Activated T-cell treated with anti-CD3 and anti-CD28 coated beads, Interleukin-2, amount 50 U/mL, for 24 hours (primary cell): ENCODE measurements at regions not wholly inside any gene's neighbourhood (a gene's known extent, or its start where the extent isn't known, plus 50 kb on each side); places are given as distances from the start of the nearest gene placed in this dataset.
"Not testable (repeated sequence)": the region's sequence is repeated elsewhere in the genome, so short reads cannot be mapped to it uniquely, and the experiment has no call there.

ENCODE experiments used
- DNase-seq: peaks from one replicate; pipeline ENCODE4 v3.0.0-alpha.2; 2020
- H3K27ac Mint-ChIP-seq: 2 replicates; pipeline ENCODE4 v1.8.0; 2020; ENCODE audit warnings: mild to moderate bottlenecking, mixed read lengths
- H3K27me3 Mint-ChIP-seq: 2 replicates; pipeline ENCODE4 v1.8.0; 2020; ENCODE audit warnings: mixed read lengths
- H3K36me3 Mint-ChIP-seq: 2 replicates; pipeline ENCODE4 v1.8.0; 2020; ENCODE audit warnings: low read depth, mixed read lengths
- H3K4me1 Mint-ChIP-seq: 2 replicates; pipeline ENCODE4 v1.8.0; 2020; ENCODE audit warnings: low read depth, mixed read lengths
- H3K4me3 Mint-ChIP-seq: 2 replicates; pipeline ENCODE4 v1.8.0; 2020; ENCODE audit warnings: mild to moderate bottlenecking, moderate library complexity, mixed read lengths
- H3K9me3 Mint-ChIP-seq: 2 replicates; pipeline ENCODE4 v1.8.0; 2020; ENCODE audit warnings: mixed read lengths

DNA sequence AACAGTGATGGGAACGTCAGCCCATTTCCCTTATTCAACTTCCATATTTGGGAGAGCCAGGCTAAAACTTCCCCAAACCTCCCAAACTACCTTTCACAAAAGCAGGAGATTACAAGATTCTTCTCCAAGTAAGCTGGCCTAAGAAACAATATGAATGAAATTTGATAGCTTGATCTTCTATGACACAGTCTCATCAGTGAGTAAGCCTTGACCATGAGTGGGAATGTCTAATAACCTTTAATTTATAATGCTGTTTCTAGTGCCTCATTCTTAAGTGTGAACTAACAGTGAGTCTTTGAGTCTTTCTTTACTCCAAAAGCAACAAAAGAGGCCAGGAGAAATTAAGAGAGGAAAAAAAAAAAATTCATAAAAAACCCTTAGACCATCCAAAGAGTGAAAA, 1379.9 kb downstream of the EFNA5 start:
- Mint-ChIP-seq H3K9me3 (peaks cover 10% of the 10 kb centered on the region), H3K27ac (no peak overlapping the region), H3K4me3 (no peak overlapping the region), H3K36me3 (no peaks in the 10 kb centered on the region), H3K27me3 (no peaks in the 10 kb centered on the region), H3K4me1 (no peaks in the 10 kb centered on the region)
- DNase-seq = no peak

- no peak overlapping the region for H3K4me3 Mint-ChIP-seq
- no peaks in the 10 kb centered on the region for H3K27me3 Mint-ChIP-seq
These were observed 1381.8 kb downstream of the EFNA5 start for GRCh38 chr5:106288979-106289378.

DNA sequence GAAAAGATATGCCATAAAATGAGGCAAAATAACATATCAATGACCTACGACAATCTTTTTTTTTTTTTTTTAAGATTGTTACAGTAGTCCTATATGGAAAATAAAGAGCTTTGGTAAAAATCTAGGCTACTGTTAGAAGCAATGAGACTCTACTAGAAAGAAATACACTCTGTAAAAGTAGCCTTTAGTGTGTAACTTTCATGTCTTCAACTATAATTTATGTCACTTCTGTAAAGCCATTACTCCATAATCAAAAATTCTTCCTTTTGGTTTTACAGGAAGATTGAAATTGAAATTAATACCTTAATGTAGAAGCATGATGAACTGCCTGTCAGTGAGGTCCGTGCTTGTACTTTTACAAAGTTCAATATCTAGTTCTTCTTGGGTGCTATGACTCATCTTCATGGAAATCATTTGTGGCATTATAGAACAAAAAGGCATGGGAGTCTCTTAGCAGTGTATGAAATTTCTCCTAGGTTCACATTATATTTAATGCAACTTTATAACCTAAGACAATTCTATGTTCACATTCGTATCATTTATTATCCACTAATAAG, 1393.1 kb downstream of the EFNA5 start:
- Mint-ChIP-seq H3K9me3 (peaks cover 6% of the 10 kb centered on the region), H3K4me1 (no peaks in the 10 kb centered on the region), H3K27me3 (no peaks in the 10 kb centered on the region), H3K4me3 (no peak overlapping the region), H3K27ac (no peak overlapping the region), H3K36me3 (no peaks in the 10 kb centered on the region)
- no peak for DNase-seq

More at GRCh38 chr5:106288979-106289378, 1381.8 kb downstream of the EFNA5 start:
- DNase-seq = no peak
- H3K27ac Mint-ChIP-seq = no peak overlapping the region
- H3K36me3 Mint-ChIP-seq = no peaks in the 10 kb centered on the region
- H3K9me3 Mint-ChIP-seq = peaks cover 6% of the 10 kb centered on the region
- no peaks in the 10 kb centered on the region for H3K4me1 Mint-ChIP-seq

- Mint-ChIP-seq H3K27ac (no peak overlapping the region), H3K27me3 (no peaks in the 10 kb centered on the region), H3K4me3 (no peak overlapping the region), H3K36me3 (no peaks in the 10 kb centered on the region), H3K9me3 (peaks cover 14% of the 10 kb centered on the region), H3K4me1 (no peaks in the 10 kb centered on the region)
- DNase-seq = no peak
These were observed 1401.4 kb downstream of the EFNA5 start for GRCh38 chr5:106269252-106269843.

GRCh38 chr5:106267256-106267655, 1403.5 kb downstream of the EFNA5 start:
- DNase-seq = no peak
- Mint-ChIP-seq H3K36me3 (no peaks in the 10 kb centered on the region), H3K4me1 (no peaks in the 10 kb centered on the region), H3K4me3 (no peak overlapping the region), H3K27ac (no peak overlapping the region), H3K9me3 (peaks cover 11% of the 10 kb centered on the region), H3K27me3 (no peaks in the 10 kb centered on the region)

GRCh38 chr5:106262395-106262794, 1408.3 kb downstream of the EFNA5 start:
- Mint-ChIP-seq H3K27ac (no peak overlapping the region), H3K36me3 (no peaks in the 10 kb centered on the region), H3K9me3 (peaks cover 6% of the 10 kb centered on the region), H3K27me3 (no peaks in the 10 kb centered on the region), H3K4me3 (no peak overlapping the region), H3K4me1 (no peaks in the 10 kb centered on the region)
- no peak for DNase-seq

- H3K4me3 Mint-ChIP-seq, H3K36me3 Mint-ChIP-seq, H3K27me3 Mint-ChIP-seq, DNase-seq, H3K4me1 Mint-ChIP-seq, H3K9me3 Mint-ChIP-seq, H3K27ac Mint-ChIP-seq: not testable (repeated sequence)
These were observed 1411.2 kb downstream of the EFNA5 start for GRCh38 chr5:106259431-106260090.

DNA sequence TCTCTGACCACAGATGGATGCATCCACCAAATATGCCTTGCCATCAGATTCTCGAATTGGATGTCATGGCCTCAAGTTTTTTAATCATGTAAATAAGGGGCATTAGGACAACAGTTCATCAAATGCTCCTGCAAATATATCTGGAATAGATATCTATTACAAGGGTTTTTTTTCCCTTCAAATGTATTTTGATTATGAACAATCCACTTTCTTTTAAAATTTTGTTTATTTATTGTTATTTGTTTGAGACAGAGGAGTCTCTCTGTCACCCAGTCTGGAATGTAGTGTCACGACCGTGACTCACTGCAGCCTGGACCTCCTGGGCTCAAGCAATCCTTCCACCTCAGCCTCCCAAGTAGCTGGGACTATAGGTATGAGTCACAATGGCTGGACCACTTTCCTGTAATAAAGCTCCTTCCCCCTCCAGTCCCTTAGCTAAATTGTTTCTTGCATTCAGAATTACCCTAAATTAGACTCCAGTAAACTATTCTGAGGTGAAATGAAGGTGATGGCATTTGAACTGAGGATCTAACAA, 1412.1 kb downstream of the EFNA5 start:
- Mint-ChIP-seq H3K4me3 (no peak overlapping the region), H3K27ac (no peak overlapping the region), H3K36me3 (no peaks in the 10 kb centered on the region), H3K9me3 (peaks cover 14% of the 10 kb centered on the region), H3K4me1 (no peaks in the 10 kb centered on the region), H3K27me3 (no peaks in the 10 kb centered on the region)
- no peak for DNase-seq

DNA sequence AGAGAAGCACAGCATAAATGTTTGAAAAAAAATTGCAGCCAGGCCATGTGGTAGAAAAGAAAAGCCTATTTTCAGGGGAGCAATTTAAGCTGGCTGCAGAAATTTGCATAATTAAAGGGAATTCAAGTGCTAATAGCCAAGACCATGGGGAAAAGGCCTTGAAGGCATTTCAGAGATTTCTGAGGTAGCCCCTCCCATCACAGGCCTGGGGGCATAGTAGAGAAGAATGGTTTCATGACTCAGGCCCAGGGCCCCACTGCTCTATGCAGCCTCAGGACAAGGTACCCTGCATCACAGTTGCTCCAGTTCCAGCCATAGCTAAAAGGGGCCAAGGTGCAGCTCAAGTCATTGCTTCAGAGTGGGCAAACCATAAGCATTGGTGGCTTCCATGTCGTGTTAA, 1416.0 kb downstream of the EFNA5 start:
- Mint-ChIP-seq H3K4me3 (no peak overlapping the region), H3K4me1 (no peaks in the 10 kb centered on the region), H3K9me3 (peaks cover 14% of the 10 kb centered on the region), H3K27me3 (no peaks in the 10 kb centered on the region), H3K36me3 (no peaks in the 10 kb centered on the region), H3K27ac (no peak overlapping the region)
- no peak for DNase-seq

DNA sequence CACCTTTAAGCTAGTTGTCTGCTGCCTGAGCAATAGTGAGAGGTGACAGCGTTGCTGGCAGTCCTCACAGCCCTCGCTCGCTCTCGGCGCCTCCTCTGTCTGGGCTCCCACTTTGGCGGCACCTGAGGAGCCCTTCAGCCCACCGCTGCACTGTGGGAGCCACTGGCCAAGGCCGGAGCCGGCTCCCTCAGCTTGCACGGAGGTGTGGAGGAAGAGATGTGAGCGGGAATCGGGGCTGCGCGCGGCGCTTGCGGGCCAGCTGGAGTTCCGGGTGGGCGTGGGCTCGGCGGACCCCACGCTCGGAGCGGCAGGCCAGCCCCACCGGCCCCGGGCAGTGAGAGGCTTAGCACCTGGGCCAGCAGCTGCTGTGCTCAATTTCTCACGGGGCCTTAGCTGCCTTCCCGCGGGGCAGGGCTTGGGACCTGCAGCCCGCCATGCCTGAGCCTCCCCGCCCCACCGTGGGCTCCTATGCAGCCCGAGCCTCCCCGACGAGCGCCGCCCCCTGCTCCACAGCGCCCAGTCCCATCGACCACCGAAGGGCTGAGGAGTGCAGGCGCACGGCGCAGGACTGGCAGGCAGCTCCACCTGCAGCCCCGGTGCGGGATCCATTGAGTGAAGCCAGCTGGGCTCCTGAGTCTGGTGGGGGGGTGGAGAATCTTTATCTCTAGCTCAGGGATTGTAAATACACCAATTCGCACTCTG, 1424.5 kb downstream of the EFNA5 start:
- not testable (repeated sequence) for H3K4me3 Mint-ChIP-seq, H3K27ac Mint-ChIP-seq, H3K4me1 Mint-ChIP-seq, H3K27me3 Mint-ChIP-seq, H3K36me3 Mint-ChIP-seq, DNase-seq
- H3K9me3 Mint-ChIP-seq = peaks cover 10% of the 10 kb centered on the region

DNA sequence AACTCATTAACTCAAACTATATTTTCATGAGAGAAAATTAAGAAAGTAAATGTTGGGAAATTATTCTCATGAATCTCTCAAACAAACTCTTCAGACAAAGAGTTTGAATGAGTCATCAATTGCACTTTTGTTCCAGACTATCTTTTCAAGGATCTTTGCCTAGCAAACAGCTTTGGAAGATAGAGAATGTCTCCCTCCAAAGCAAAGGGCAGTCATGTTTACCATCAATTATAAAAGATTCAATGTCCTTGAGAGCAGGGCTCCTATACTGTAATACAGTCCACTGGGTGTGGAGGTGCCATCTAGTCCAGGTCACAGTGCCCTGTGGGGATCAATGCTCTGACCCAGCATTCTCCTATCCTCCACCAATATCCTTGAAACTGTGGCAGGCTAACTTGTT, 1429.3 kb downstream of the EFNA5 start:
- no peaks in the 10 kb centered on the region for H3K36me3 Mint-ChIP-seq
- H3K4me1 Mint-ChIP-seq = no peaks in the 10 kb centered on the region
- no peaks in the 10 kb centered on the region for H3K27me3 Mint-ChIP-seq
- no peak overlapping the region for H3K4me3 Mint-ChIP-seq
- H3K9me3 Mint-ChIP-seq = peaks cover 7% of the 10 kb centered on the region
- no peak overlapping the region for H3K27ac Mint-ChIP-seq
- no peak for DNase-seq

DNA sequence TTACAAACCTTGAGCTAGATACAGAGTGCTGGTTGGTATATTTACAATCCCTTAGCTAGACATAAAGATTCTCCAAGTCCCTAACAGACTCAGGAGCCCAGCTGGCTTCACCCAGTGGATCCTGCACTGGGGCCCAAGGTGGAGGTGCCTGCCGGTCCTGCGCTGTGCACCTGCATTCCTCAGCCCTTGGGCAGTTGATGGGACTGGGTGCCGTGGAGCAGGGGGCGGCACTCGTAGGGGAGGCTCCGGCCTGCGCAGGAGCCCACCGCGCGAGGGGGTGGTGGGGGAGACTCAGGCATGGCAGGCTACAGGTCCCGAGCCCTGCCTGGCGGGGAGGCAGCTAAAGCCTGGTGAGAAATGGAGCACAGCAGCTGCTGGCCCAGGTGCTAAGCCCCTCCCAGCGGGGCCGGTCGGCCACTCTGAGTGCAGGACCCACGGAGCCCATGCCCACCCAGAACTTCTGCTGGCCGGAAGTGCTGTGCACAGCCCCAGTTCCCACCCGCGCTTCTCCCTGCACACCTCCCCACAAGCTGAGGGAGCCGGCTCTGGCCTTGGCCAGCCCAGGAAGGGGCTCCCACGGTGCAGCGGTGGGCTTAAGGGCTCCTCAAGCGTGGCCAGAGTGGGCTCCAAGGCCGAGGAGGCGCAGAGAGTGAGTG, 1464.7 kb downstream of the EFNA5 start:
- DNase-seq = no peak
- Mint-ChIP-seq H3K9me3 (peaks cover 15% of the 10 kb centered on the region), H3K27ac (no peak overlapping the region), H3K4me3 (no peak overlapping the region), H3K27me3 (no peaks in the 10 kb centered on the region), H3K36me3 (no peaks in the 10 kb centered on the region), H3K4me1 (no peaks in the 10 kb centered on the region)

GRCh38 chr5:106202035-106202434, 1468.7 kb downstream of the EFNA5 start:
- Mint-ChIP-seq H3K9me3 (peaks cover 15% of the 10 kb centered on the region), H3K27me3 (no peaks in the 10 kb centered on the region), H3K4me3 (no peak overlapping the region), H3K27ac (no peak overlapping the region), H3K4me1 (no peaks in the 10 kb centered on the region), H3K36me3 (no peaks in the 10 kb centered on the region)
- no peak for DNase-seq

DNA sequence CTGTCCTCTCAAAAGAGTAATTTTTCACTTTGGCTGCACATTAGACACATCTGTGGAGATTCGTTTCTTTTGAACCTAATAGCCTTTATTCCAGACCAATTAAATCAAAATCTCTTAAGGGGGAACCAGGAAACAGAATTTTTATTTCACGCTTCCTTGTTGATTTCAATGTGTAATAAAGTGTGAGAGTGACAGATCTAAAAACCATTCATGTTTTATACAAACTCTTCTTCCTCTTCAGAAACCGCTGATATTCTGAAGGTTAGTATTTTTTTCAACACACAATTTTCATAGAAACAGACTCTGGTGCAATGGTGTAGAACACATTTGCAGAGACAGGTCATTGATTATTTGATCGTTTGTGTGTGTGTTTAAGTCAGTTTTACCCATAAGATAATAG, 1469.8 kb downstream of the EFNA5 start:
- no peak for DNase-seq
- H3K27ac Mint-ChIP-seq = no peak overlapping the region
- H3K36me3 Mint-ChIP-seq = no peaks in the 10 kb centered on the region
- no peak overlapping the region for H3K4me3 Mint-ChIP-seq
- H3K9me3 Mint-ChIP-seq = peaks cover 15% of the 10 kb centered on the region
- H3K4me1 Mint-ChIP-seq = no peaks in the 10 kb centered on the region
- no peaks in the 10 kb centered on the region for H3K27me3 Mint-ChIP-seq
